ENCODE measurements at regions not wholly inside any gene's neighbourhood (a gene's known extent, or its start where the extent isn't known, plus 50 kb on each side); places are given as distances from the start of the nearest gene placed in this dataset.
A peak's percentile ranks its signal among the peaks of the same experiment; 100 is the strongest.

DNA sequence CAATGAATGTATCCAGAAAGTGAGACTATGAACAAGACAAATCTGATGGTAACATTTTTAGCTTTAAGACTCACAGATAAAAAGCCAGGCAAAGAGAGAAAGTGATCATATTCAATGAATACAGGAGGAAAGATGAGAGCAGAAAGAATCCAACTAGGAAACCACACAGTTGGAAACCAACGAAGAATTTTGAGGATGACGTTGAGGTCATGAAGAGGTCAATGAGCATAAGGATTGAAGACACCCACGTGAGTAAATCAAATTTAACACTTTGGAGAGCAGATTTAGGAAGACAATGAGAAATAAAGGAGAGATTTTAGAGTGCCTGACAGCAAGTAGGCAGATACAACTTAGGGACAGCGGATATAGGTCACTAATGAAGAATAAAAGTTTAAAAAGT is 948.1 kb downstream of the KCNJ2 start:
- TF ChIP-seq ZNF396 (CRISPR knock-in tag; IDR thresholded peaks at IDR 0.05; ENCODE audit: borderline replicate concordance) (no peak), FOXP1 (CRISPR knock-in tag; IDR thresholded peaks at IDR 0.05; ENCODE audit: borderline replicate concordance) (no peak), KAT7 (CRISPR knock-in tag; IDR thresholded peaks at IDR 0.05; ENCODE audit: borderline replicate concordance) (no peak)
- TF ChIP-seq, protein P1, sequence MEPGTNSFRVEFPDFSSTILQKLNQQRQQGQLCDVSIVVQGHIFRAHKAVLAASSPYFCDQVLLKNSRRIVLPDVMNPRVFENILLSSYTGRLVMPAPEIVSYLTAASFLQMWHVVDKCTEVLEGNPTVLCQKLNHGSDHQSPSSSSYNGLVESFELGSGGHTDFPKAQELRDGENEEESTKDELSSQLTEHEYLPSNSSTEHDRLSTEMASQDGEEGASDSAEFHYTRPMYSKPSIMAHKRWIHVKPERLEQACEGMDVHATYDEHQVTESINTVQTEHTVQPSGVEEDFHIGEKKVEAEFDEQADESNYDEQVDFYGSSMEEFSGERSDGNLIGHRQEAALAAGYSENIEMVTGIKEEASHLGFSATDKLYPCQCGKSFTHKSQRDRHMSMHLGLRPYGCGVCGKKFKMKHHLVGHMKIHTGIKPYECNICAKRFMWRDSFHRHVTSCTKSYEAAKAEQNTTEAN (CRISPR knock-in tag; IDR thresholded peaks at IDR 0.05) = no peak
- TF ChIP-seq, protein P2, sequence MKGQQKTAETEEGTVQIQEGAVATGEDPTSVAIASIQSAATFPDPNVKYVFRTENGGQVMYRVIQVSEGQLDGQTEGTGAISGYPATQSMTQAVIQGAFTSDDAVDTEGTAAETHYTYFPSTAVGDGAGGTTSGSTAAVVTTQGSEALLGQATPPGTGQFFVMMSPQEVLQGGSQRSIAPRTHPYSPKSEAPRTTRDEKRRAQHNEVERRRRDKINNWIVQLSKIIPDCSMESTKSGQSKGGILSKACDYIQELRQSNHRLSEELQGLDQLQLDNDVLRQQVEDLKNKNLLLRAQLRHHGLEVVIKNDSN (CRISPR knock-in tag; IDR thresholded peaks at IDR 0.05) = no peak
- TF ChIP-seq, protein P3, sequence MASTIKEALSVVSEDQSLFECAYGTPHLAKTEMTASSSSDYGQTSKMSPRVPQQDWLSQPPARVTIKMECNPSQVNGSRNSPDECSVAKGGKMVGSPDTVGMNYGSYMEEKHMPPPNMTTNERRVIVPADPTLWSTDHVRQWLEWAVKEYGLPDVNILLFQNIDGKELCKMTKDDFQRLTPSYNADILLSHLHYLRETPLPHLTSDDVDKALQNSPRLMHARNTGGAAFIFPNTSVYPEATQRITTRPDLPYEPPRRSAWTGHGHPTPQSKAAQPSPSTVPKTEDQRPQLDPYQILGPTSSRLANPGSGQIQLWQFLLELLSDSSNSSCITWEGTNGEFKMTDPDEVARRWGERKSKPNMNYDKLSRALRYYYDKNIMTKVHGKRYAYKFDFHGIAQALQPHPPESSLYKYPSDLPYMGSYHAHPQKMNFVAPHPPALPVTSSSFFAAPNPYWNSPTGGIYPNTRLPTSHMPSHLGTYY (CRISPR knock-in tag; IDR thresholded peaks at IDR 0.05) = no peak
- TF ChIP-seq, protein P4, sequence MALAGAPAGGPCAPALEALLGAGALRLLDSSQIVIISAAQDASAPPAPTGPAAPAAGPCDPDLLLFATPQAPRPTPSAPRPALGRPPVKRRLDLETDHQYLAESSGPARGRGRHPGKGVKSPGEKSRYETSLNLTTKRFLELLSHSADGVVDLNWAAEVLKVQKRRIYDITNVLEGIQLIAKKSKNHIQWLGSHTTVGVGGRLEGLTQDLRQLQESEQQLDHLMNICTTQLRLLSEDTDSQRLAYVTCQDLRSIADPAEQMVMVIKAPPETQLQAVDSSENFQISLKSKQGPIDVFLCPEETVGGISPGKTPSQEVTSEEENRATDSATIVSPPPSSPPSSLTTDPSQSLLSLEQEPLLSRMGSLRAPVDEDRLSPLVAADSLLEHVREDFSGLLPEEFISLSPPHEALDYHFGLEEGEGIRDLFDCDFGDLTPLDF (CRISPR knock-in tag; IDR thresholded peaks at IDR 0.05) = no peak
- TF ChIP-seq, protein P5, sequence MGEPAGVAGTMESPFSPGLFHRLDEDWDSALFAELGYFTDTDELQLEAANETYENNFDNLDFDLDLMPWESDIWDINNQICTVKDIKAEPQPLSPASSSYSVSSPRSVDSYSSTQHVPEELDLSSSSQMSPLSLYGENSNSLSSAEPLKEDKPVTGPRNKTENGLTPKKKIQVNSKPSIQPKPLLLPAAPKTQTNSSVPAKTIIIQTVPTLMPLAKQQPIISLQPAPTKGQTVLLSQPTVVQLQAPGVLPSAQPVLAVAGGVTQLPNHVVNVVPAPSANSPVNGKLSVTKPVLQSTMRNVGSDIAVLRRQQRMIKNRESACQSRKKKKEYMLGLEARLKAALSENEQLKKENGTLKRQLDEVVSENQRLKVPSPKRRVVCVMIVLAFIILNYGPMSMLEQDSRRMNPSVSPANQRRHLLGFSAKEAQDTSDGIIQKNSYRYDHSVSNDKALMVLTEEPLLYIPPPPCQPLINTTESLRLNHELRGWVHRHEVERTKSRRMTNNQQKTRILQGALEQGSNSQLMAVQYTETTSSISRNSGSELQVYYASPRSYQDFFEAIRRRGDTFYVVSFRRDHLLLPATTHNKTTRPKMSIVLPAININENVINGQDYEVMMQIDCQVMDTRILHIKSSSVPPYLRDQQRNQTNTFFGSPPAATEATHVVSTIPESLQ (CRISPR knock-in tag; IDR thresholded peaks at IDR 0.05) = no peak
- DNase-seq (ENCODE audit: low spot score) (no peak), ATAC-seq (no peak)
- no peak overlapping the region for H3K27ac Mint-ChIP-seq
- POLR2A ChIA-PET = no interaction called here
- H3K4me1 Mint-ChIP-seq = peaks cover 10% of the 10 kb centered on the region
- no peaks in the 10 kb centered on the region for H3K36me3 Mint-ChIP-seq
- CTCF ChIA-PET = interaction anchor here (1.0 to 2.0 kb wide), 3 partner anchors 343 to 1422 kb away, joined by 3 to 10 read pairs (median 4); no protein-coding TSS in a partner anchor
- H3K27me3 Mint-ChIP-seq (ENCODE audit: low read depth) = no peaks in the 10 kb centered on the region; the same call in 1 of the 2 replicates
- no peak overlapping the region for H3K4me3 Mint-ChIP-seq
- H3K9me3 Mint-ChIP-seq = 0 out of 2 replicates have a peak, but pooled peaks cover 5% of the 10 kb centered on the region

DNA sequence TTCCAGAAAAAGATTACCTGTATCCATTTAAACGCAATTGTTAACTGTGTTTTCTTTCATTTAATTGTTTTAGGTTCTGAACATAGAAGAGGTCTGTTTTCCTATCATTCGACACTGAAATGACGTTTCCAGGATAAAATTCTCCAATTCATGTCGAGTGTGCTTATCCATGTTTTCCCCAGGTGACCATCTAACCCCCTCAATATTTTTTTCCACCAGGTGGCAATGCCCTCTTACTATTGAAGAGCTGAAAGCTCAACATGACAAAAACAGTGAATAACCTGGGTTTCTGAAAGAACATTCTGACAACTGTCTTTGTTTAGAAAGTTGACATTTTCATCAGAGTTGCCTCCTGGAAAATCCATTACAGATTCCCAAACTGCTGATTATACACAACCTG is 948.7 kb downstream of the KCNJ2 start:
- ChIA-PET CTCF (interaction anchor here (1.0 to 2.0 kb wide), 3 partner anchors 343 to 1422 kb away, joined by 3 to 10 read pairs (median 4); no protein-coding TSS in a partner anchor), POLR2A (no interaction called here)
- Mint-ChIP-seq H3K27me3 (ENCODE audit: low read depth) (no peaks in the 10 kb centered on the region; the same call in 1 of the 2 replicates), H3K36me3 (no peaks in the 10 kb centered on the region), H3K27ac (no peak overlapping the region), H3K9me3 (0 out of 2 replicates have a peak, but pooled peaks cover 5% of the 10 kb centered on the region), H3K4me1 (peaks cover 9% of the 10 kb centered on the region), H3K4me3 (no peak overlapping the region)
- DNase-seq (ENCODE audit: low spot score) (no peak), ATAC-seq (no peak)
- TF ChIP-seq, protein P6, sequence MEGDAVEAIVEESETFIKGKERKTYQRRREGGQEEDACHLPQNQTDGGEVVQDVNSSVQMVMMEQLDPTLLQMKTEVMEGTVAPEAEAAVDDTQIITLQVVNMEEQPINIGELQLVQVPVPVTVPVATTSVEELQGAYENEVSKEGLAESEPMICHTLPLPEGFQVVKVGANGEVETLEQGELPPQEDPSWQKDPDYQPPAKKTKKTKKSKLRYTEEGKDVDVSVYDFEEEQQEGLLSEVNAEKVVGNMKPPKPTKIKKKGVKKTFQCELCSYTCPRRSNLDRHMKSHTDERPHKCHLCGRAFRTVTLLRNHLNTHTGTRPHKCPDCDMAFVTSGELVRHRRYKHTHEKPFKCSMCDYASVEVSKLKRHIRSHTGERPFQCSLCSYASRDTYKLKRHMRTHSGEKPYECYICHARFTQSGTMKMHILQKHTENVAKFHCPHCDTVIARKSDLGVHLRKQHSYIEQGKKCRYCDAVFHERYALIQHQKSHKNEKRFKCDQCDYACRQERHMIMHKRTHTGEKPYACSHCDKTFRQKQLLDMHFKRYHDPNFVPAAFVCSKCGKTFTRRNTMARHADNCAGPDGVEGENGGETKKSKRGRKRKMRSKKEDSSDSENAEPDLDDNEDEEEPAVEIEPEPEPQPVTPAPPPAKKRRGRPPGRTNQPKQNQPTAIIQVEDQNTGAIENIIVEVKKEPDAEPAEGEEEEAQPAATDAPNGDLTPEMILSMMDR (IDR thresholded peaks at IDR 0.05) = 0 out of 2 replicates have a peak, but pooled peaks have one; percentile 15
- no peak for TF ChIP-seq TEAD1 (CRISPR knock-in tag; IDR thresholded peaks at IDR 0.05)

DNA sequence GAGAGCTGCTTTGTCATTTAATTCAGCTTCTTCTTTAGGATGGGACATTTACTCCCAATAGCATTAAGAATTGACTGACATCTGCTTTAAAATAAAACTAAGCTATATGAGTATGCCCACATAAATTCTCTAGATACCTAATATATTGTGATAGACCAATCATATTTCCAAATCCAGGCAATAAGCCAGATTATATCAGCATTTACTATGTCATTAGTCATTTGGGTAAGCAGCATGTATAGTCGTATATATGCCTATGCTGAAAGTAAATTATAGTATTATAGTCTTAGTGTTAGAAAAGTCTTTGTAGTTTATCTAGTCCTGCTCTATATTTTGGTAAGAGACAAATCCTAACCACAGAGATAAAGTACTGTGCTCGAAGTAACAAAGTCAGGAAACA is 958.1 kb downstream of the KCNJ2 start:
- Mint-ChIP-seq H3K36me3 (0 out of 2 replicates have a peak, but pooled peaks cover 2% of the 10 kb centered on the region), H3K9me3 (peaks cover 17% of the 10 kb centered on the region), H3K27ac (no peak overlapping the region), H3K27me3 (ENCODE audit: low read depth) (no peaks in the 10 kb centered on the region), H3K4me3 (no peak overlapping the region), H3K4me1 (no peaks in the 10 kb centered on the region)
- ChIA-PET POLR2A (no interaction called here), CTCF (no interaction called here)
- no peak for DNase-seq (ENCODE audit: low spot score)
- ATAC-seq = no peak
- TF ChIP-seq, protein P3 (CRISPR knock-in tag; IDR thresholded peaks at IDR 0.05) = no peak
- TF ChIP-seq, protein P7, sequence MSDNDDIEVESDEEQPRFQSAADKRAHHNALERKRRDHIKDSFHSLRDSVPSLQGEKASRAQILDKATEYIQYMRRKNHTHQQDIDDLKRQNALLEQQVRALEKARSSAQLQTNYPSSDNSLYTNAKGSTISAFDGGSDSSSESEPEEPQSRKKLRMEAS (CRISPR knock-in tag; IDR thresholded peaks at IDR 0.05) = no peak
- TF ChIP-seq, protein P8, sequence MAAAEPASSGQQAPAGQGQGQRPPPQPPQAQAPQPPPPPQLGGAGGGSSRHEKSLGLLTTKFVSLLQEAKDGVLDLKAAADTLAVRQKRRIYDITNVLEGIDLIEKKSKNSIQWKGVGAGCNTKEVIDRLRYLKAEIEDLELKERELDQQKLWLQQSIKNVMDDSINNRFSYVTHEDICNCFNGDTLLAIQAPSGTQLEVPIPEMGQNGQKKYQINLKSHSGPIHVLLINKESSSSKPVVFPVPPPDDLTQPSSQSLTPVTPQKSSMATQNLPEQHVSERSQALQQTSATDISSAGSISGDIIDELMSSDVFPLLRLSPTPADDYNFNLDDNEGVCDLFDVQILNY (CRISPR knock-in tag; IDR thresholded peaks at IDR 0.05) = no peak
- TF ChIP-seq, protein P9, sequence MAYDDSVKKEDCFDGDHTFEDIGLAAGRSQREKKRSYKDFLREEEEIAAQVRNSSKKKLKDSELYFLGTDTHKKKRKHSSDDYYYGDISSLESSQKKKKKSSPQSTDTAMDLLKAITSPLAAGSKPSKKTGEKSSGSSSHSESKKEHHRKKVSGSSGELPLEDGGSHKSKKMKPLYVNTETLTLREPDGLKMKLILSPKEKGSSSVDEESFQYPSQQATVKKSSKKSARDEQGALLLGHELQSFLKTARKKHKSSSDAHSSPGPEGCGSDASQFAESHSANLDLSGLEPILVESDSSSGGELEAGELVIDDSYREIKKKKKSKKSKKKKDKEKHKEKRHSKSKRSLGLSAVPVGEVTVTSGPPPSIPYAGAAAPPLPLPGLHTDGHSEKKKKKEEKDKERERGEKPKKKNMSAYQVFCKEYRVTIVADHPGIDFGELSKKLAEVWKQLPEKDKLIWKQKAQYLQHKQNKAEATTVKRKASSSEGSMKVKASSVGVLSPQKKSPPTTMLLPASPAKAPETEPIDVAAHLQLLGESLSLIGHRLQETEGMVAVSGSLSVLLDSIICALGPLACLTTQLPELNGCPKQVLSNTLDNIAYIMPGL (CRISPR knock-in tag; IDR thresholded peaks at IDR 0.05) = no peak
